Breast epithelium (tissue), 4 donors: ENCODE measurements at regions not wholly inside any gene's neighbourhood (a gene's known extent, or its start where the extent isn't known, plus 50 kb on each side); places are given as distances from the start of the nearest gene placed in this dataset.

ENCODE experiments used
- DNase-seq, 2 donors: peaks; one replicate each; pipeline ENCODE4 v3.0.0-alpha.2; 2019; ENCODE audit warnings: low spot score in 2 of 2
- H3K27ac ChIP-seq, 2 donors: fragments of 200-600 bp; sonication (generic) in 1 of 2; one replicate each; pipeline ENCODE4 v1.5.1; 2016 to 2019; ENCODE audit warnings: mild to moderate bottlenecking in 1 of 2
- H3K27me3 ChIP-seq, 2 donors: fragments of 200-600 bp; sonication (generic) in 1 of 2; one replicate each; pipeline versions ENCODE4 v1.5.1 to v1.6.0; 2017 to 2019; ENCODE audit warnings: control low read depth in 1 of 2, mild to moderate bottlenecking in 1 of 2
- H3K36me3 ChIP-seq: fragments of 200-600 bp; one replicate; pipeline ENCODE4 v1.5.1; 2019
- H3K4me1 ChIP-seq, 2 donors: fragments of 200-600 bp; sonication (generic); one replicate each; pipeline ENCODE4 v1.5.1; 2016 to 2019; ENCODE audit warnings: control low read depth in 1 of 2
- H3K4me3 ChIP-seq, 3 donors: fragments of 200-600 bp; sonication (generic); 1 replicate in 2 of 3; 2 replicates in 1 of 3; pipeline ENCODE4 v1.5.1; 2016 to 2019; ENCODE audit warnings: mild to moderate bottlenecking in 3 of 3, moderate library complexity in 2 of 3
- H3K9me3 ChIP-seq, 2 donors: fragments of 200-600 bp; sonication (generic) in 1 of 2; one replicate each; pipeline ENCODE4 v1.5.1; 2016 to 2019; ENCODE audit warnings: control low read depth in 1 of 2
- POLR2A ChIP-seq: fragments of 450-650 bp; IDR thresholded peaks from one replicate; pipeline ENCODE4 v1.6.1; 2016; ENCODE audit warnings: antibody characterized with exemption, mild to moderate bottlenecking, moderate library complexity
- POLR2AphosphoS5 ChIP-seq, 3 donors: sonication (generic); formaldehyde crosslinking; IDR thresholded peaks; one replicate each; pipeline ENCODE4 v1.6.1; 2017; ENCODE audit warnings: antibody characterized with exemption in 3 of 3
- intact Hi-C: fragments of 100-400 bp; cut with DNase I; formaldehyde crosslinking; loops from one replicate; pipeline ENCODE4 v1.15.1; 2023; ENCODE audit warnings: low total_unique reads
- TF ChIP-seq, protein P1 (sequence below), 3 donors: fragments of 450-650 bp; IDR thresholded peaks; one replicate each; pipeline ENCODE4 v1.5.1; 2016 to 2017; ENCODE audit warnings: antibody characterized with exemption in 3 of 3, mild to moderate bottlenecking in 3 of 3, moderate library complexity in 3 of 3

- Histone ChIP-seq H3K36me3 (no peaks in the 10 kb centered on the region), H3K4me1 (no peaks in the 10 kb centered on the region), H3K27ac (no peak overlapping the region), H3K9me3 (no peaks in the 10 kb centered on the region), H3K27me3 (no peaks in the 10 kb centered on the region), H3K4me3 (no peak overlapping the region)
- no peak for TF ChIP-seq POLR2AphosphoS5 (IDR thresholded peaks at IDR 0.05)
- no peak for TF ChIP-seq POLR2A
- DNase-seq, result no peak
- intact Hi-C loops, result no loop called here
Observed at GRCh38 chr17:12509801-12510200, 155.9 kb upstream of the MYOCD start.

GRCh38 chr17:12510535-12510934, 155.2 kb upstream of the MYOCD start:
- Histone ChIP-seq H3K27me3 (no peaks in the 10 kb centered on the region), H3K36me3 (no peaks in the 10 kb centered on the region), H3K4me3 (no peak overlapping the region), H3K4me1 (no peaks in the 10 kb centered on the region), H3K27ac (no peak overlapping the region), H3K9me3 (no peaks in the 10 kb centered on the region)
- TF ChIP-seq POLR2AphosphoS5 (IDR thresholded peaks at IDR 0.05) (no peak), POLR2A (no peak)
- TF ChIP-seq, protein P1, sequence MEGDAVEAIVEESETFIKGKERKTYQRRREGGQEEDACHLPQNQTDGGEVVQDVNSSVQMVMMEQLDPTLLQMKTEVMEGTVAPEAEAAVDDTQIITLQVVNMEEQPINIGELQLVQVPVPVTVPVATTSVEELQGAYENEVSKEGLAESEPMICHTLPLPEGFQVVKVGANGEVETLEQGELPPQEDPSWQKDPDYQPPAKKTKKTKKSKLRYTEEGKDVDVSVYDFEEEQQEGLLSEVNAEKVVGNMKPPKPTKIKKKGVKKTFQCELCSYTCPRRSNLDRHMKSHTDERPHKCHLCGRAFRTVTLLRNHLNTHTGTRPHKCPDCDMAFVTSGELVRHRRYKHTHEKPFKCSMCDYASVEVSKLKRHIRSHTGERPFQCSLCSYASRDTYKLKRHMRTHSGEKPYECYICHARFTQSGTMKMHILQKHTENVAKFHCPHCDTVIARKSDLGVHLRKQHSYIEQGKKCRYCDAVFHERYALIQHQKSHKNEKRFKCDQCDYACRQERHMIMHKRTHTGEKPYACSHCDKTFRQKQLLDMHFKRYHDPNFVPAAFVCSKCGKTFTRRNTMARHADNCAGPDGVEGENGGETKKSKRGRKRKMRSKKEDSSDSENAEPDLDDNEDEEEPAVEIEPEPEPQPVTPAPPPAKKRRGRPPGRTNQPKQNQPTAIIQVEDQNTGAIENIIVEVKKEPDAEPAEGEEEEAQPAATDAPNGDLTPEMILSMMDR (IDR thresholded peaks at IDR 0.05), result no peak
- DNase-seq, result no peak
- intact Hi-C loops, result no loop called here

GRCh38 chr17:12512694-12513355, 152.9 kb upstream of the MYOCD start:
- H3K4me1 ChIP-seq, result no peaks in the 10 kb centered on the region
- no peaks in the 10 kb centered on the region for H3K27me3 ChIP-seq
- no peaks in the 10 kb centered on the region for H3K36me3 ChIP-seq
- H3K9me3 ChIP-seq, result no peaks in the 10 kb centered on the region
- intact Hi-C loops, result no loop called here
- DNase-seq, result no peak
- TF ChIP-seq, protein P1 (IDR thresholded peaks at IDR 0.05), result no peak
- H3K4me3 ChIP-seq, result no peak overlapping the region
- H3K27ac ChIP-seq, result no peak overlapping the region

DNA sequence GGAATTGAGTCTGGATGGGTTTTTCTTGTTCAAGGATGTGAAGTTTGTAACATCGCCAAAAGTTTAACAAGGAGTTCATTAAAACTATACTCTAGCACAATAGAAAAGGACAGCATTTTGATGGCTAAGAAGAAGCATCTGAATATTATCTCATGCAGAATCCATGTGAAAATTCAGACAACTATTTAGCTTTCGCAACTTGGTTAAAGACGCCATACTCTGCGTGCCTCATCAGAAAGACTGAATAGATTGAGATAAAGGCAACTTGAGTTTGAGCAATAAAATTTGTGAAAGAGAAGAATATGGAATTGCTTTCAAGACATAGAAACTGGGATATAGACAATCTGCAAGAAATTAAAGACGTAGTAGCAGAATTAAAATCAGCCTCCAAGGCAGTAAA, 151.1 kb upstream of the MYOCD start:
- no peak for DNase-seq
- Histone ChIP-seq H3K36me3 (no peaks in the 10 kb centered on the region), H3K27me3 (no peaks in the 10 kb centered on the region), H3K4me3 (no peak overlapping the region), H3K9me3 (no peaks in the 10 kb centered on the region), H3K4me1 (no peaks in the 10 kb centered on the region), H3K27ac (no peak overlapping the region)
- TF ChIP-seq, protein P1 (IDR thresholded peaks at IDR 0.05), result no peak
- TF ChIP-seq POLR2A, result no peak
- TF ChIP-seq POLR2AphosphoS5 (IDR thresholded peaks at IDR 0.05), result no peak
- intact Hi-C loops, result no loop called here

DNA sequence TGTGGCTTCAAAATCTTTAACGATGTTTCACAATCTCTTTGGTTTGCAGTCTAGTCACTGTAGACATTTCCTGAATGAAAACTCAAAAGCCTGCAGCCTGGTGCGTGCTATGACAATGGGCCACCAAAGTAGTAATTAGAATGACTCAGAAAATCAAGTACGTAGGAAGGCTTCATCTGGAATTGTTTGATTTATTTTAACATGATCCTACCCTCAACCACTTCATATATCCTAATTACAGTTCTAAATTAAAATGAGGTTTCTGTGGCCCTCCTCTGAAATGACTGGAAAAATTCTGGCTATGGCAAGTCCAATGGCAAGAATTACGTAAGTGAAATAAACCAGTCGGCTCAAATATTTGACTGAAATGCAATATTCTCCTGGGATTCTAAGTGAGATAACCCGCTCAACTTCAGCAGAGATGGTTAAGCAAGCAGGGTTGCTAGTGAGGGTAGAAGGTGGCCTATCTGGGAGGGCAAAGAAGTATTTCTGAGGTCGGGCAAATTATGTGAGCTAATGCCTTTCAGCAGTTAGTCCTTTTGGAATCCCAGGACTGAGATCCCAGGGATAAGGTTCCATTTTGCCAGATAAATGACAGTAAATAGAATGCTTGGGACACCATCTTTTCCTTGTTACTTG, 145.6 kb upstream of the MYOCD start:
- no peak overlapping the region for H3K4me3 ChIP-seq
- intact Hi-C loops, result no loop called here
- no peak overlapping the region for H3K27ac ChIP-seq
- no peaks in the 10 kb centered on the region for H3K9me3 ChIP-seq
- TF ChIP-seq, protein P1 (IDR thresholded peaks at IDR 0.05), result no peak
- TF ChIP-seq POLR2A (no peak), POLR2AphosphoS5 (IDR thresholded peaks at IDR 0.05) (no peak)
- H3K36me3 ChIP-seq, result no peaks in the 10 kb centered on the region
- no peaks in the 10 kb centered on the region for H3K27me3 ChIP-seq
- no peak for DNase-seq
- no peaks in the 10 kb centered on the region for H3K4me1 ChIP-seq
